Ishikawa (cell line): ENCODE measurements at regions not wholly inside any gene's neighbourhood (a gene's known extent, or its start where the extent isn't known, plus 50 kb on each side); places are given as distances from the start of the nearest gene placed in this dataset.

Experiments
- CEBPB ChIP-seq: IDR thresholded peaks from 2 replicates; pipeline ENCODE4 v1.6.1; 2012
- CREB1 ChIP-seq: IDR thresholded peaks from 2 replicates; pipeline ENCODE4 v1.6.1; 2012; ENCODE audit warnings: low read depth
- EGR1 ChIP-seq: IDR thresholded peaks from 2 replicates; pipeline ENCODE4 v1.6.1; 2012
- EP300 ChIP-seq: IDR thresholded peaks from 2 replicates; pipeline ENCODE4 v1.6.1; 2012; ENCODE audit warnings: borderline replicate concordance
- FOXM1 ChIP-seq: IDR thresholded peaks from 2 replicates; pipeline ENCODE4 v1.6.1; 2012; ENCODE audit warnings: low read depth, borderline replicate concordance
- MAX ChIP-seq: IDR thresholded peaks from 2 replicates; pipeline ENCODE4 v1.6.1; 2012
- NFIC ChIP-seq: IDR thresholded peaks from 2 replicates; pipeline ENCODE4 v1.6.1; 2012
- RAD21 ChIP-seq: IDR thresholded peaks from 2 replicates; pipeline ENCODE4 v1.6.1; 2012; ENCODE audit warnings: low read depth
- REST ChIP-seq: IDR thresholded peaks from 2 replicates; pipeline ENCODE4 v1.6.1; 2012; ENCODE audit warnings: low read depth, mild to moderate bottlenecking
- TAF1 ChIP-seq: IDR thresholded peaks from 2 replicates; pipeline ENCODE4 v1.6.1; 2012; ENCODE audit warnings: low read depth, mild to moderate bottlenecking
- TCF12 ChIP-seq: IDR thresholded peaks from 2 replicates; pipeline ENCODE4 v1.6.1; 2012; ENCODE audit warnings: low read depth
- TEAD4 ChIP-seq: IDR thresholded peaks from 2 replicates; pipeline ENCODE4 v1.6.1; 2012
- USF1 ChIP-seq: IDR thresholded peaks from 2 replicates; pipeline ENCODE4 v1.6.1; 2012
- YY1 ChIP-seq: IDR thresholded peaks from 2 replicates; pipeline ENCODE4 v1.6.1; 2012; ENCODE audit warnings: low read depth
- ZBTB7A ChIP-seq: IDR thresholded peaks from 2 replicates; pipeline ENCODE4 v1.6.1; 2012; ENCODE audit warnings: low read depth

- TF ChIP-seq ZBTB7A, result no peak
- no peak for TF ChIP-seq TAF1
- TF ChIP-seq YY1, result no peak
- TF ChIP-seq TCF12, result no peak
- no peak for TF ChIP-seq EGR1
- TF ChIP-seq NFIC, result no peak
- no peak for TF ChIP-seq EP300
- no peak for TF ChIP-seq MAX
- no peak for TF ChIP-seq USF1
- TF ChIP-seq REST, result no peak
Observed at GRCh38 chr13:21826214-21827015, 155.5 kb downstream of the FGF9 start.

GRCh38 chr13:21831654-21832324 is 160.9 kb downstream of the FGF9 start:
- TF ChIP-seq FOXM1, result no peak
- no peak for TF ChIP-seq EGR1
- no peak for TF ChIP-seq MAX
- TF ChIP-seq REST, result no peak

GRCh38 chr13:21833921-21834320 is 163.0 kb downstream of the FGF9 start:
- TF ChIP-seq RAD21 (no peak), NFIC (no peak), CEBPB (no peak), TCF12 (no peak), MAX (no peak)

GRCh38 chr13:21834521-21834920 is 163.6 kb downstream of the FGF9 start:
- TF ChIP-seq ZBTB7A (no peak), EGR1 (no peak), MAX (no peak), YY1 (no peak)

GRCh38 chr13:21837288-21837687 is 166.4 kb downstream of the FGF9 start:
- TF ChIP-seq ZBTB7A (no peak), EP300 (no peak)

- TF ChIP-seq EP300 (no peak), ZBTB7A (no peak), CREB1 (no peak), TCF12 (no peak), REST (no peak), CEBPB (no peak), MAX (no peak), EGR1 (no peak), TEAD4 (no peak), NFIC (no peak), USF1 (no peak), YY1 (no peak)
Observed at GRCh38 chr13:21837841-21838551, 167.1 kb downstream of the FGF9 start.
